ENCODE measurements at regions not wholly inside any gene's neighbourhood (a gene's known extent, or its start where the extent isn't known, plus 50 kb on each side); places are given as distances from the start of the nearest gene placed in this dataset.

GRCh38 chr4:24285759-24286158, 298.6 kb downstream of the DHX15 start:
- Histone ChIP-seq H3K9me3 (replicated peaks in 1 of 2; ENCODE audit: control insufficient read depth in 1 of 2, insufficient read depth in 1 of 2, low read length in 2 of 2) (no peaks in the 10 kb centered on the region), H3K9ac (ENCODE audit: insufficient read depth, low read length, poor library complexity, severe bottlenecking) (no peak overlapping the region), H4K20me1 (ENCODE audit: insufficient read depth, low read length) (no peaks in the 10 kb centered on the region), H3K27ac (ENCODE audit: low read depth in 1 of 2, low read length in 2 of 2) (no peak overlapping the region), H3K27me3 (ENCODE audit: control insufficient read depth in 2 of 2, insufficient read depth in 2 of 2, low read length in 2 of 2) (no peaks in the 10 kb centered on the region), H3K4me2 (replicated peaks; ENCODE audit: extremely low read depth, low read length, poor library complexity, severe bottlenecking) (no peak overlapping the region), H3K4me1 (ENCODE audit: control insufficient read depth in 1 of 2, insufficient read depth in 2 of 2, low read length in 2 of 2) (no peaks in the 10 kb centered on the region), H3K4me3 (replicated peaks in 1 of 3; ENCODE audit: low read depth in 2 of 3, low read length in 3 of 3) (no peak overlapping the region), H2AFZ (ENCODE audit: insufficient read depth, low read depth, low read length, poor library complexity, severe bottlenecking) (no peak overlapping the region), H3K36me3 (replicated peaks in 1 of 2; ENCODE audit: control insufficient read depth in 1 of 2, insufficient read depth in 2 of 2, low read length in 2 of 2) (no peaks in the 10 kb centered on the region), H3K79me2 (ENCODE audit: insufficient read depth, low read length) (no peaks in the 10 kb centered on the region)
- Mint-ChIP-seq H3K4me1 (no peaks in the 10 kb centered on the region), H3K27me3 (ENCODE audit: low read depth in 3 of 3) (peaks cover 0 to 3% (median 2%) of the 10 kb centered on the region in 3 donors), H3K27ac (no peak overlapping the region), H3K36me3 (no peaks in the 10 kb centered on the region), H3K9me3 (peaks cover 1 to 13% (median 2%) of the 10 kb centered on the region in 7 donors), H3K4me3 (no peak overlapping the region)
- DNase-seq = no peak
- intact Hi-C loops (cut with micrococcal nuclease) = no loop called here
- WGBS (ENCODE audit: insufficient coverage) = 85% methylated on average over 4 of the region's 4 CpGs
- TF ChIP-seq CTCF (IDR thresholded peaks at IDR 0.05) = no peak

- H3K27ac Mint-ChIP-seq = no peak overlapping the region
- TF ChIP-seq CTCF (IDR thresholded peaks at IDR 0.05) = no peak
- H3K27ac ChIP-seq (ENCODE audit: low read depth in 1 of 2, low read length in 2 of 2) = no peak overlapping the region
- no peak overlapping the region for H3K4me2 ChIP-seq (replicated peaks; ENCODE audit: extremely low read depth, low read length, poor library complexity, severe bottlenecking)
- intact Hi-C loops (cut with micrococcal nuclease) = no loop called here
- no peaks in the 10 kb centered on the region for H3K27me3 ChIP-seq (ENCODE audit: control insufficient read depth in 2 of 2, insufficient read depth in 2 of 2, low read length in 2 of 2)
- no peak overlapping the region for H3K4me3 Mint-ChIP-seq
- WGBS (ENCODE audit: insufficient coverage) = 88% methylated on average over 1 of the region's 5 CpGs
- H3K9me3 Mint-ChIP-seq = peaks cover 0 to 15% (median 2%) of the 10 kb centered on the region in 7 donors
- no peak for DNase-seq
- H3K36me3 Mint-ChIP-seq = no peaks in the 10 kb centered on the region
- H2AFZ ChIP-seq (ENCODE audit: insufficient read depth, low read depth, low read length, poor library complexity, severe bottlenecking) = no peak overlapping the region
- no peaks in the 10 kb centered on the region for H3K4me1 ChIP-seq (ENCODE audit: control insufficient read depth in 1 of 2, insufficient read depth in 2 of 2, low read length in 2 of 2)
- H4K20me1 ChIP-seq (ENCODE audit: insufficient read depth, low read length) = no peaks in the 10 kb centered on the region
- H3K4me3 ChIP-seq (replicated peaks in 1 of 3; ENCODE audit: low read depth in 2 of 3, low read length in 3 of 3) = no peak overlapping the region
- H3K9ac ChIP-seq (ENCODE audit: insufficient read depth, low read length, poor library complexity, severe bottlenecking) = no peak overlapping the region
- peaks cover 0 to 2% (median 1%) of the 10 kb centered on the region in 3 donors for H3K27me3 Mint-ChIP-seq (ENCODE audit: low read depth in 3 of 3)
- H3K4me1 Mint-ChIP-seq = no peaks in the 10 kb centered on the region
- no peaks in the 10 kb centered on the region for H3K79me2 ChIP-seq (ENCODE audit: insufficient read depth, low read length)
- H3K9me3 ChIP-seq (replicated peaks in 1 of 2; ENCODE audit: control insufficient read depth in 1 of 2, insufficient read depth in 1 of 2, low read length in 2 of 2) = no peaks in the 10 kb centered on the region
- no peaks in the 10 kb centered on the region for H3K36me3 ChIP-seq (replicated peaks in 1 of 2; ENCODE audit: control insufficient read depth in 1 of 2, insufficient read depth in 2 of 2, low read length in 2 of 2)
Observed at GRCh38 chr4:24282446-24282845, 301.9 kb downstream of the DHX15 start.

Data from CD14-positive monocyte (primary cell).